Stimulated activated CD8-positive, alpha-beta memory T cell treated with anti-CD3 and anti-CD28 coated beads, Interleukin-4, amount 100 ng/mL, for 24 hours (primary cell): ENCODE measurements at regions not wholly inside any gene's neighbourhood (a gene's known extent, or its start where the extent isn't known, plus 50 kb on each side); places are given as distances from the start of the nearest gene placed in this dataset.
"Not testable (repeated sequence)": the region's sequence is repeated elsewhere in the genome, so short reads cannot be mapped to it uniquely, and the experiment has no call there.

Experiments
- DNase-seq: peaks from one replicate; pipeline ENCODE4 v3.0.0-alpha.2; 2020; ENCODE audit warnings: low read depth

DNA sequence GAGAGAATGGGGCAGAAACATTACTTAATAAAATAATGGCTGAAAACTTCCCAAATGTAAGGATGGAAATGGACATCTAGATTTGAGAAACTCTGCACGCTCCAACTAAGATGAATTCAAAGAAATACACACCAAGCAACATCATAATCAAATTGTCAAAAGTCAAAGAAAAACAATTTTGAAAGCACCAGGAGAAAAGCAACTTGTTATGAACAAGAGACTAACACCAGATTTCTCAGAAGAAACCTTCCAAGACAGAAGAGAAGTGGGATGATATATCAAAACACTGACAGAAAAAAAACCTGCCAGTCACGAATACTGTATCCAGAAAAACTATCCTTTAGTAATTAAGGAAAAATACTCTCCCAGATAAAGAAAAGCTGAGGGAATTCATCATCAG is 208.6 kb upstream of the SAMSN1 start:
- DNase-seq = no peak

DNA sequence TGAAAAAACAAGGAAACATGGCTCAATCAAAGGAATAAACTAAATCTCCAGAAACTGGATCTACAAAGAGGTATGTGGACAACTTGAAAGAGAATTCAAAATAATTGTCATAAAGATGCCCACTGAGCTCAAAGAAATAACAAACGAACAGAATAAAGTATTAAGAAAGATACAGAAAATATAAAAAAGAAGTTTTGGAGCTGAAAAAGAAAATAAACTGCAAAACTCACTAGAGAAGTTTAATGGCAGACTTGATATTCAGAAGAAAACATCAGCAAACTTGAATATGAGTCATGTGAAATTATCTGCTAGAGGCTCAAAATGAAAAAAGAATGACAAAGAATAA is 208.1 kb upstream of the SAMSN1 start:
- DNase-seq = no peak

DNA sequence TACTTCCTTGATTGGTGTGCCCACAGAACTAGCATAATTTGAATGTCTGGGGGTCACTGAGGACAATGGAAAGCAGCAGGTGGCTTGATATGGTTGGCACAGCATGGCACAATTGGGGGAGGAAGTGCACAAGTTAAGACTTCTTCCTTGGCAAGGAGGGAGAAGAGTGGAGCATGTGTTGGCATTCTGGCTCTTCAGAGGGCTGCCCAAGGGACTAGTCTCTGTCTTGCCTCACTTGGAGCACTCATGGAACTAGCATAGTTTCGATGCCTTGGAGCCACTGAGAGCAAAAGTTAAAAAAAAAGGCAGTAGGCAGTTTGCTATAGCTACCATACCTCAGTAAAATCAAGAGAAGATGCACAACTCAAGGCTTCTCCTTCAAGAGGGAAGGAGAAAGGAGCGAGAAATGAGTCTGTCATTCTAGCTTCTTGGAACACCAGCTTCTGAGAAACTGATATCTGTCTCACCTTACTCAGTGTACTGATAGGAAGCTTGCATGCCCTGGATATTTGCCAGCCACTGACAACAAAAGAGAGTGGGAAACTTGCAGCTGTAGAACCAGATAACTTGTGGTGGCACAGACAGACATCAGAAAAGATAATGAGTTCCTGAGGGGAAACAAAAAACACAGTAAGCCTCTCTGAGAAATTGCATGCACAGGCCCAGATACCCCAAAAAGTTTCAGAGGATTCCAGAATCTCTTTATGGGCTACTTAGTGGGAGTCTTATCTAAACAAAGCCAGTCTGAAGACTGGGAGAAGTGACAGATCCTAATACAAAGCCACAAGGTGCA is 207.5 kb upstream of the SAMSN1 start:
- no peak for DNase-seq

DNA sequence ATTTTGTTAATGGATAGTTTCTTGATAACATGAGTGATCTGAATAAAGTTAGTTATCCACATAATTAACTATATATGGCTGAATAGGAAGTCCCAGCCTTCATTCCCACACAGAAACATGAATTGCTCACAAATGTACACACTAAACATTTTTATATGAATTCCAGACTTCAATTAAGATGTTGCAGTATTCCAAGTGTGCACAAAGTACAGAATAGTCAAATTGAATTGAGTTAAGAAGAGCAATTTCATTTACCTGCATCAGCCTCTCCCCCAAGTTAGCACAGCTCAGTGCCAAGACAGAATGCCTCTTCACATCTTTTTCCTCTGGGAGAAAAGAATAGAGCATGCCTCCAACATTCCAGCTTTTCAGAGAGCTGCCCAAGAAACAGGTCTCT is 207.0 kb upstream of the SAMSN1 start:
- DNase-seq = no peak

DNA sequence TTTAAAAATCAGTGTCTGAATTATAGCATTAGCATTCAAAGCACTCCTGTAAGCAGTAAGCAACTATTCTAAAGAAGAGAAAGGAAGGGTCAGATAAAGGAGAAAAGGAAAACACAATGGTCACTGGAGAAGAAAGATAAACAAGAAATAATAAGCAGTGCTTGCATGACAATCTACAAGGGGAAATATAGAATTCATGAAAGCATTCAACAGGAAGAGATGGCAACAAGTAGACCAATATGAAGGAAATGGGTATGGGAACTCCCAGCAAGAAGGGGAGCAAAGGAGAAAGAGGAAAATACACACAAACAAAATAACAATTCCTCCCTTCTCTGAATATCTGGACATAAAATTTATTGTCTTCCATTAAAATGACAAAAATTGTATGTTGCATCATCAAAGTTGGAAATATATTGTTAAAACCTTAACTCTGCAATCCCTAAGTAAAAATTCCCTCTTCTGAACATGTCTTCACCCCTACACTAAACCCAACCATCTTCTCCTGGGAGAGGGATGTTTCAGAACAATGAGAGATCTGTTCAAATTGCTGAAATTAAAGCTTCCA is 206.3 kb upstream of the SAMSN1 start:
- no peak for DNase-seq

DNA sequence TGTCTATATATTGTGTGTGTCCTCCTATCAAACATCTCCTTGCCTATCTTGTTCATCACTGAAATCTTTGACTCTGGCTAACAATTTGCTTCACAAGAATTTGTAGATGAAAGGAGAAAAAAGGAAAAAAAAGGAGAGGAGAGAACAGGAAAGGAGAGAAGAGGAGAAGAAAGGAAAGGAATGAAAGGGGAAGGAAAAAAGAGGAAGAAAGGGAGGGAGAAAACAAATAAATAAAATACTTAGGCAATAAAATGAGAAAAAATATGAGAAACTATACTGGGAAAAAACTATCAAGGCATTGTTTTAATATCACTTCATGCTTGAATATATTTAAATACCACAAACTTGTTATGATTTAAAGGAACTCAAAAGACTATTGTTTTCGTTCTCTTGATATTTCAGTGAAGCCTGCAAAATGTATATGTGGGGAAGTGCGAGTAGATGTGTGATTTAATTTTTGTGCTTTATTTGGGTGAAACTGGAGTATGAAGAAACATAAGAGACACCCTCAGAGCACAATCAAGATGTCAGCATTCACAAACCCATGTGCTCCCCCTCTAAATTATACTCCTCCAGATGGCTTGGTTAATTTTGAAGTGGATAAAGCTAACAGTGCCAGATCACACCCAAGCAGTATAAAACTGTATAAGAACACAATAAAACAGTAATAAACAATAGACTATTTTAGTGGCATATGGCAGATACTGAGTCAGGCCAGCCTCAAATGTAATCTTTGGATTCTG is 205.7 kb upstream of the SAMSN1 start:
- no peak for DNase-seq

DNA sequence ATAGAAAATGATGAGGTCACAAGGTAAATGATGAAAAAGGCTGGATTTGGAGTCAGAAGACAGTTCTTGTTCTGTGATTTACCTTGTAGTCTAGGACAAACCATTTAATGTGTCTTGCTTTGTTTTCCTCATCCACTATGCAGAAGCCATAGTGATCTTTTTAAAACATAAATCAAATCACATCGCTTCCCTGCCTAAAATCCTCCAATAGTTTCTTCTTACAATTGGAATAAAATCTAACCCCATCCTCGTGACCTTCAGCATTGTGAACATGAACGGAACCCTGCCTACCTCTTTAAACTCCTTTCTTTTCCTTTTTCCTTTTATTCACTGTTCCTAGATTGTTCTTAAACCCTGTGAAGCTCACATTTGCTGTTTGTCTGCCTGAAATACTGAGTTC is 204.9 kb upstream of the SAMSN1 start:
- no peak for DNase-seq

DNA sequence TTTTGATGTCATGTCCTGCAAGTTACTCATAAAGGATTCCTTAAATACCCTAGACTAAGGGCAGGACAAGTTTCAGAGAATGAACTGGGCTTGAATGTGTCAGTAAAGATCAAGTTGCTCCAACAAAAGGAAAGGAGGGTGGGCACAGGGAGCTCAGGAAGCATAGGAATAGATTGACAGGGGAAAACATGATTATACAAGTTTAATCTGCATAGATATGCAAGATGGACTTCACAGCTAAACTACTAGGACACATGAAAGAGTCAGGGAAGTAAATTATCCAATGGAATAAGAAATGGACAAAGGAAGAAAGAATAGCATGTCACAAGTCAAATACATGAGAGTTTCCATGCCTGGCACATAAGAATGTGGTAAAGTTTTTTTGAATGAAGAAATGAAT is 203.9 kb upstream of the SAMSN1 start:
- DNase-seq = no peak

DNA sequence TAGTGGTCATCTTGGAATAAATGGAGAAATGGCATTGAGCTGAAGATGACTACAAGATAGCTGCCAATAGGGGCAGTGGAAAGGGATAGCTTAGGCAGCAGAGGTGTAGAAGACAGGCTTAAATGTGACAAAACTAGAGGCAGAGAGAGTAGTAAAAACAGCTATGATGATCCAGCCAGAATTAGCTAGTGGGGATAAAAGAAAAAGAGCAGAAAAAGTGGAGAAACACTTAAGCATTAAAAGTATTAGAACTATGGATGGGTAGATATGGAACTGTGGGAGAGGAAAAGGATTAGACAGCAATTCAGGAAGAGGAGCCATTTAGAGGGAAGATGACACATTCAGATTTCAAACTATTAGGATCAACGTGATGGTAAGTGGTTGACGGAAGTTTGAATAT is 202.5 kb upstream of the SAMSN1 start:
- no peak for DNase-seq

DNA sequence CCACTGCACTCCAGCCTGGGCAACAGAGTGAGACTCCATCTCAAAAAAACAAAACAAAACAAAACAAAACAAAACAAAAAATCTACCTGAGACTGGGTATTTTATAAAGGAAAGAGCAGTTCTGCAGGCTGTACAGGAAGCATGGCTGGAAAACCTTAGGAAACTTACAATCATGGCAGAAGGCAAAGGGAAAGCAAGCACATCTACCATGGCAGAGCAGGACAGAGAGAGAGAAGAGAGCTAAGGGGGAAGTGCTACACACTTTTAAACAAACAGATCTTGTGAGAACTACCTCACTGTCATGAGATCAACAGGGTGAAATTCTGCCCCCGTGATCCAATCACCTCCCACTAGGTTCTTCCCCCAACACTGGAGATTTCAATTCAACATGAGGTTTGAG is 198.3 kb upstream of the SAMSN1 start:
- no peak for DNase-seq

DNA sequence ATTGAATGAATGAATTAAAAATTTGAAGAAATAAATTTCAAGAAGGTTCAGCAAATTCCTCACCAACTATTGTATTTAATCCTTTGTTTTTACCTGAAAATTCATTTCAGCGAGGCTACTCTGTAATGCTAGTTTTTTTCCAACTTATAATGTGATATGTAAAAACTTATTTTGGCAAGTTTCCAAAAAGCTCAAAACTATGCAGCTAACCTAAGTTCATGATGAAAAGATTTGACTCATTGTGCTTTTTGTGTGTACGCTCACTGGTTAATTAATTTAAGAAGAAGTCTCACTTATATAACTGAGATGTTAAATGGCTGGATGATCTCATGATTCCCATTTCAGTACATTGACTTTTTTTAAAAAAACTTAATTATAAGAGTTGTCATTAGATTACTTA is 196.0 kb upstream of the SAMSN1 start:
- no peak for DNase-seq

DNA sequence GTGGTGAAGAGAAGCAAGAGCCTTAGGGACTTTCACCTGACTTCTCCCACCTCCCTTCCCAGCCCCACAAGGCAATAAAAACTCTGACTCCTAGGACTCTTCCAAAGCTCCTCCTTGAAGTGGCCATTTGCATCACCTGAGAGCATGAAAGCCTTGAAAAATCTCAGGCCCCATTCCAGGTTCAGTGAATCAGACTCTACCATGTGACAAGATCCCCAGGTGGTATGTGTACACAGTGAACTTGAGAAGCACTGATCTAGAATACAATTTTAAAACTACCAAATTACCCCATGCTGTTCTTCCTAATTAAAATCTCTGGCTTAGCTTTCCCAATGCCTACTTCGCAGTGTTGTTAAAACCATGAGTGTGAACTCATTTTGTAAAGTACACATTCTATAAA is 195.1 kb upstream of the SAMSN1 start:
- no peak for DNase-seq

DNA sequence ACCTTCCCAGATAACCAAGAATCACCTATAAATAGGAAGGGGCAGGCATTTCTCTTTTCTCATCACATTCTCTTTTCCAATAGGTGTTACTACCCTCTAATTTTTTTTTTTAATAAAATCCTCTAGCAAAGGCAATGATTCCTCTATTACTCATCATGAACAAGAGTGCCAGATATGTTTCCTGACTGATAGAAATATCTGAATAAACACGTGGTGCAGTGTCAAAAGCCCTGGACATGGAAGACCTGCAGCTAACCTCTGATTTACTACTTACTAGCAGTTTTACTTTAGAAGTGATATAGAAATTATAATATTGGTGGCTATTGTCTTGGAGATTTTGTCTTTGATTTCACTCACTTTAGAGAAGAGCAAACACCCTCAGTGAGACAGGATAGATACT is 194.6 kb upstream of the SAMSN1 start:
- no peak for DNase-seq

DNA sequence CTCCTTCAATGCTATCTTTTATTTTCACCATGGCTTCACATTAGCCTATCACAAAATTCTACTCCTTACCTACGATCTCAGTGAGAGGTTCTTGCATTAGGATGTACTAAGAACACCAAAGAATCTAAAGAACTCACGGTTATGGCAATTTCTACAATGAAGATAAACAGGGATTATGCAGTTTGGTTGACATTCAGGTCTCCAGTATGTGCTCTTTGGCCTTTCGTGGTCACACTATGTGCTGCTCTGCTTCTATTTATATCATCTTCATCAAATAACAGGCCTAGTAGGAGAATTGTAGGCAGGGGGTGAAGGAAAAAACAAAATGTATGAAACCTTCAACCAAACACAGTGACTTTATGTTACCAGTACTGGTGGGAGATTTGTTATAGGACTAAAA is 194.0 kb upstream of the SAMSN1 start:
- no peak for DNase-seq

DNA sequence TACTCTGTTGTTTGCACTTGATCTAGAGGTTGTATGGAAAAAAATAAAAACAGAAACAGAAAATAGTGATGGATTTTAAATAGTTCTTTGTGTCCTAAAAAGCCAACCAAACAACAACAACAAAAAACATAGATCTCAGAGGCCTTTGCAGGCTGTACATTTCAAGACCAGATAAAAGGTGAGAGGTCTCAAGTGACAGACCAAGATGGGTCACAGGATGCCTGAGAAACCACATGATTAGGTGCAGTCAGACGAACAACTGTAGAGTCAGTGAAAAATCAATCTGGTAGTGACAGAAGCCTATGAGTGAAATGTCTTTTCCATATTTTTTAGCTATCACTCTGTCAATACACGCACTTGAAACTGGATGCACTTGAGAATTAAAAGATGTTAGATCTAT is 193.5 kb upstream of the SAMSN1 start:
- DNase-seq = no peak

DNA sequence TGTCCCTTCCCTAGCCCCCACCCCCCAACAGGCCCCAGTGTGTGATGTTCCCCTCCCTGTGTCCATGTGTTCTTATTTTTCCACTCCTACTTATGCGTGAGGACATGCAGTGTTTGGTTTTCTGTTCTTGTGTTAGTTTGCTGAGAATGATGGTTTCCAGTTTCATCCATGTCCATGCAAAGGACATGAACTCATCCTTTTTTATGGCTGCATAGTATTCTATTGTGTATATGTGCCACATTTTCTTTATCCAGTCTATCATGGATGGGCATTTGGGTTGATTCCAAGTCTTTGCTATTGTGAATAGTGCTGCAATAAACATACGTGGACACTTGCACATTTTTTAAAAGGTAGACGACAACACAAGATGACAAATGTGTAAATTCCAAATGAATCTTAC is 192.5 kb upstream of the SAMSN1 start:
- not testable (repeated sequence) for DNase-seq

DNA sequence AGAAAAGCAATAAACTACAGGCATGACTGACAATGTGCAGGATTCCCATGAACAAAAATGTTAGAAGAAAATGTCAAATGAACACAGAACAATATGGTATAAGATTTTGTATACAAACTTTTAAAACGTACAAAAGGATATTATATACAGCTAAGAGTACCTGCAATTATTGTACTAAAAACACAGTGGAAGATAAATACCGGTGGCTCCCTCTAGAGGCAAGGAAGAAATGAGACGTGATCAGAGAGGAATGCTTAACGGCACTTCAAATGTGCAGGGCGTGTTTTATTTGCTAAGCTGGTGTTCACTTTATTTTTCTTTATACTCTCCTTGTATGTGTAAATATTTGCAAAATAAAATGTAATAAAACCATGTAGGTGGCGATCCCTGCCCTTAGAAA is 191.8 kb upstream of the SAMSN1 start:
- no peak for DNase-seq

DNA sequence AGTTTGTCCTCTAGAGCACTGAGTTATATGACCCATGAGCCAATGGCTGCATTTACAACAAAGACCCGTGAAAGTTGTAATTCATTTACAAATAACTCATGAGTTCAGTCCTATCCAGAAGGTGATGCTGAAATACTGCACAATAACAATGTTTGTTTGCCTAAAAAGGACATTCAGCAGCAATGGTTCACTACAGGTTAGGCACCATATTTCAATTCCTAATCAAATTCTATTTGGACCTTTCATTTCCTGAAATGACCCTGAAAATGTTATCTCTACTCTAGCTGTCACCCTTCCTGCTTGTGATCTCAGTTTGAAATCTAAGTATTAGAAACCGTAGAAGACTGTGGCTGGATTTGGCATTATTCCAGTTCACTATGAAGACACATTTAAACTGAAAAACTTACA is 191.2 kb upstream of the SAMSN1 start:
- no peak for DNase-seq

DNA sequence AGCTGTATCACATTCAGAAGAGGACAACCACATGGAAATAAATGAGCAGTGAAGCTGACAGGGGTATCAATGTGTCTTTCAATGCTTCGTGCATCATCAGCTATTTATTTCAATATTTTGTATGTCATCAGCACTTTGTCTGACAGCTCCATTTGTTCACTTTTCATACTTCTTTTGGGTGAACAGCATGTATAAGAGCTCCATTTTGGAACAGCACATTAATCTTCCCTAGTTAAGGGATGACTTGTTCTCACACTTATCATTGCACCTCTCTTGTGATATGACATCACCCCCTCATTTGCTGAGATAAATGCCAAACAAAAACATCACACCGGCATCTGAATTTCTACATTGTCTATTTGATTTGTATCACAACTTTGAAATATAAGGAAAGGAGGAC is 190.6 kb upstream of the SAMSN1 start:
- no peak for DNase-seq

DNA sequence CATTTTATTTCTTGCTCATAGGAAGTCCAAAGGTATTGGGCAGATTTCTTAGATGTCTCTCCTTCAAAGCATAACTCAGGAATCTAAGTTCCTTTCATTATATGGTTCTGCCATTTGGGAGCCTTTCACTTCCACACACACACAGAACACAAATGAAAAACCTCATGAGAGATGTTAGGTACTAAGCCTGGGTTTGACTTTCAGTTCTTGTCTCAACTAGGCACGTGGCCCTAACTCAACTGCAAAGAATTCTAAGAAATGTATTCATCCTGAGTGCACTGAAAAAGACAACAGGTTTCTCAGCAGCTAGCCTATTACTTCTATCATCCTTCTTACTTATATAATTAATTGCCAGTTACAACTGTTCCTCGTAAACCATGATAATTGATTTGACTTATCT is 190.0 kb upstream of the SAMSN1 start:
- no peak for DNase-seq

DNA sequence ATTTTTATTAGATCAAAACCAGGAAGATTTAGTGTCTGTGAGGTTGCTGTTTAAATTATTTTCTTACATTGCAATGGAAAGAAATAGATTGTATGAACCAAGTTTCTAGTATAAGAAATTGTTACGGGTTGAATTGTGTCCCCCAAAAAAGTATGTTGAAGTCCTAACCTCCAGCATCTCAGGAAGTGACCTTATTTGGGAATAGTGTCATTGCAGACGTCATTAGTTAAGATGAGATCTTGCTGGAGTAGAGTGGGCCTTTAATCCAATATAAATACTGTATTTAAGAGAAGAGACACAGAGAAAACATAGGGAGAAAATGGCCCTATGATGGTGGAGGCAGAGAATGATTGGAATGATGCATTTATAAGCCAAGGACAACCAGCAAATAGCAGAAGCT is 188.7 kb upstream of the SAMSN1 start:
- no peak for DNase-seq

DNA sequence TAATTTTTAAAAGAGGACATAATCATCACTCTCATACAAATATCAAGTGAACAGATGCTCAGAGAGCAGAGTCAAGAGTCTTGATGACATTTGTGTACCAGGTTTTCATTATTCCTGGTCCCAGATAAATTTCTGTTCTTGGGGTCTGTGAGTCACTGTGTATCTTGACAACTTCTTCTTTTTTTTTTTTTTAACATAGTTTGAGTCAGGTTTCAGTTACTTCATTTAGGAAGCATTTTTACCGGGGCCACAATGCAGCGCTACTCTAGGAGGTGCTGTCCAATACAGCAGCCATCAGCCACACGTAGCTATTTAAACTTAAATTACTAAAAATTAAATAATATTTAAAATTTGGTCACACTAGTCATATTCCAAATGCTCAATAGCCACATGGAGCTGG is 188.1 kb upstream of the SAMSN1 start:
- DNase-seq = no peak

DNA sequence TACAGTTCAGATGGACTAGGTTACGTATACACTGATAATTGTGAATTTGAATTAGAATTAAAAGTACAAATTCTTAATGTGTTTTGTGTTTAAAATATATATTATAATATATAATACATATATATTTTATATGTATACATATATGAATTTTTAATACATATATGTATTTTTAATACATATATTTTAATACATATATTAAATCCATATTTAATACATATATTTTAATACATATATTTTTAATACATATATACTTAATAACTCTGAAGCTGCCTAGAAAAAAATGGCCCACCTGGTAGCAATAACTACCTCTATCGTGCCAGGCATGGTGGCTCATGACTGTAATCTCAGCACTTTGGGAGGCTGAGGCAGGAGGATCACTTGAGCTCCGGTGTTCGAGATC is 179.1 kb upstream of the SAMSN1 start:
- no peak for DNase-seq
